ENCODE measurements at regions not wholly inside any gene's neighbourhood (a gene's known extent, or its start where the extent isn't known, plus 50 kb on each side); places are given as distances from the start of the nearest gene placed in this dataset.
A peak's percentile ranks its signal among the peaks of the same experiment; 100 is the strongest.

- ChIA-PET CTCF (no interaction called here), POLR2A (no interaction called here)
- Mint-ChIP-seq H3K27me3 (peaks cover 0 to 2% of the 10 kb centered on the region in 2 donors), H3K4me1 (no peaks in the 10 kb centered on the region), H3K36me3 (no peaks in the 10 kb centered on the region), H3K4me3 (no peak overlapping the region), H3K27ac (no peak overlapping the region), H3K9me3 (peaks cover 0 to 3% (median 0%) of the 10 kb centered on the region in 5 donors)
- Histone ChIP-seq H3K4me1 (ENCODE audit: insufficient read depth, low read length) (no peaks in the 10 kb centered on the region), H3K27me3 (ENCODE audit: insufficient read depth, low read length, poor library complexity, severe bottlenecking) (no peaks in the 10 kb centered on the region), H3K9me3 (ENCODE audit: low read length) (no peaks in the 10 kb centered on the region), H3K27ac (ENCODE audit: low read depth, low read length) (no peak overlapping the region), H3K36me3 (ENCODE audit: insufficient read depth, low read length) (no peaks in the 10 kb centered on the region), H3K4me3 (ENCODE audit: low read length) (no peak overlapping the region)
- no peak for DNase-seq
Observed at GRCh38 chr10:20956843-20957242, 59.7 kb upstream of the NEBL start.

DNA sequence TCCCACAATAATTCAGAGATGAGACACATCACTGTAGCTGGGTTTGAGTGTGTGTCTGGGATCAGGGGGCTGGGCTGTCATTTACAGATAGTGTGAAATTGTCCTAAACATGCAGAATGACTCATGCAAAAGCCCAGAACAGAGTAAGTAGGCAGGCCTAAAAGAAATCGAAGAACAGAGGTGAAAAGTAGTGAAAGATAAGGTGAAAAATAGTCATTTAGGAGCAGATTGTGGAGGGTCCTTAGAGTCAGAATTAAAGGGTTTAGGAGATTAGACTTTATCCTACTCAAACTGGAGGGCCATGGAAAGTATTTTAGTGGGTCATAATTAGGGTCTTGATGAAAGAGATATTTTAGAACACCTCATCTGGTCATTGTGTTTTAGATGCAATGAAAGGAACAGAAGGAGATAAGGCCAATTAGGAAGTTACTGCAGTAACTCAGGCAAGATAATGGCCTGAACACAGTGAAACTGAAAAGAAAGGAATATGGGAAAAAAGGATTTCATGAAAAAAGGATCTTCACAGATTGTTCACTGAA lies 58.3 kb upstream of the NEBL start:
- Mint-ChIP-seq H3K4me1 (no peaks in the 10 kb centered on the region), H3K27me3 (peaks cover 0 to 2% of the 10 kb centered on the region in 2 donors), H3K4me3 (no peak overlapping the region), H3K36me3 (no peaks in the 10 kb centered on the region), H3K27ac (no peak overlapping the region), H3K9me3 (peaks cover 0 to 3% (median 0%) of the 10 kb centered on the region in 5 donors)
- no peaks in the 10 kb centered on the region for H3K27me3 ChIP-seq (ENCODE audit: insufficient read depth, low read length, poor library complexity, severe bottlenecking)
- no peaks in the 10 kb centered on the region for H3K9me3 ChIP-seq (ENCODE audit: low read length)
- POLR2A ChIA-PET: no interaction called here
- no peak overlapping the region for H3K27ac ChIP-seq (ENCODE audit: low read depth, low read length)
- H3K36me3 ChIP-seq (ENCODE audit: insufficient read depth, low read length): no peaks in the 10 kb centered on the region
- CTCF ChIA-PET: no interaction called here
- no peaks in the 10 kb centered on the region for H3K4me1 ChIP-seq (ENCODE audit: insufficient read depth, low read length)
- no peak for DNase-seq
- no peak overlapping the region for H3K4me3 ChIP-seq (ENCODE audit: low read length)

DNA sequence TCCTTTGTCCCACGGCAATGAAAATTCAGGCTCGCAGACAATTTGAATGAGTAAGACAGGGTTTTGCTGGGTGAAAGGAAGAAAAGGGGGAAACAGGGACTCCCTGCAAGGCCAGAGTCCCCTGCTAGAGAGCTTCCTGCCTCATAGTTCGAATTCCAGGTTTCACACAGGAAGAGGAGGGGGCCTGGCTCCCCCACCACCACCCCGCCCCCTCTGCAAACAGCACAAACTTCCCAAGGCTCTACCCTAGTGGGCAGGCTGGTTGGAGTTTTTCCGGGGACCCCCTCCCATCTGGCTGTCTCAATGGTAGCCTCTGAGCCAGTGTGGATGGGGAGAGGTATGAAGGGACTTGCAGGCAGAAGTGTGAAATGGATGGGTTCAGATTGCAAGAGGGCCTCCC lies 57.4 kb upstream of the NEBL start:
- Histone ChIP-seq H3K27me3 (ENCODE audit: insufficient read depth, low read length, poor library complexity, severe bottlenecking) (no peaks in the 10 kb centered on the region), H3K27ac (ENCODE audit: low read depth, low read length) (no peak overlapping the region), H3K4me3 (ENCODE audit: low read length) (no peak overlapping the region), H3K9me3 (ENCODE audit: low read length) (no peaks in the 10 kb centered on the region), H3K4me1 (ENCODE audit: insufficient read depth, low read length) (no peaks in the 10 kb centered on the region), H3K36me3 (ENCODE audit: insufficient read depth, low read length) (no peaks in the 10 kb centered on the region)
- ChIA-PET CTCF (no interaction called here), POLR2A (no interaction called here)
- Mint-ChIP-seq H3K9me3 (peaks cover 0 to 3% (median 0%) of the 10 kb centered on the region in 5 donors), H3K4me3 (no peak overlapping the region), H3K27me3 (peaks cover 0 to 2% of the 10 kb centered on the region in 2 donors), H3K27ac (no peak overlapping the region), H3K36me3 (no peaks in the 10 kb centered on the region), H3K4me1 (no peaks in the 10 kb centered on the region)
- DNase-seq: no peak

- Mint-ChIP-seq H3K4me3 (no peak overlapping the region), H3K27me3 (peaks cover 0 to 2% of the 10 kb centered on the region in 2 donors), H3K9me3 (no peaks in the 10 kb centered on the region), H3K27ac (no peak overlapping the region), H3K36me3 (no peaks in the 10 kb centered on the region), H3K4me1 (no peaks in the 10 kb centered on the region)
- no peak for DNase-seq
- Histone ChIP-seq H3K4me3 (ENCODE audit: low read length) (no peak overlapping the region), H3K27ac (ENCODE audit: low read depth, low read length) (no peak overlapping the region), H3K4me1 (ENCODE audit: insufficient read depth, low read length) (no peaks in the 10 kb centered on the region), H3K9me3 (ENCODE audit: low read length) (no peaks in the 10 kb centered on the region), H3K36me3 (ENCODE audit: insufficient read depth, low read length) (no peaks in the 10 kb centered on the region), H3K27me3 (ENCODE audit: insufficient read depth, low read length, poor library complexity, severe bottlenecking) (no peaks in the 10 kb centered on the region)
- CTCF ChIA-PET: no interaction called here
- POLR2A ChIA-PET: no interaction called here
Observed at GRCh38 chr10:20953120-20953519, 56.0 kb upstream of the NEBL start.

DNA sequence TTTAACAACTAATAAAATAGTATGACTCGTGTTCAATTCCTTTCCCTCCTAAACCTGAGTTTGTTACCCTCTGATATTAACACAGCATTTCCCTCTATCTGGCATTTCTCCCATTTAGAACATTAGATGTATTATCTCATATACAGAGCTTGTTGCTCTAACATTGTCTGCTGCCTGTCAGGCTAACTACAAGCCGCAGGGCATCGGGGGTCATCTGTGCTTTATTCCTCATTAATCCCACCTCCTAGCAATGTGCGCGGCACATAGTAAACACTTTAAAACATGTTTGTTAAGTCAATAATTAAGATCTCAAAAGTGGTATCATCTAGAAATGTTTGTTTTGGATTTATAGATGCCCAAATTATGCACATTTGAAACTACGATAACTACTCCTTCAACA lies 52.9 kb upstream of the NEBL start:
- Histone ChIP-seq H3K9me3 (ENCODE audit: low read length) (no peaks in the 10 kb centered on the region), H3K4me3 (ENCODE audit: low read length) (no peak overlapping the region), H3K4me1 (ENCODE audit: insufficient read depth, low read length) (no peaks in the 10 kb centered on the region), H3K36me3 (ENCODE audit: insufficient read depth, low read length) (no peaks in the 10 kb centered on the region), H3K27me3 (ENCODE audit: insufficient read depth, low read length, poor library complexity, severe bottlenecking) (no peaks in the 10 kb centered on the region), H3K27ac (ENCODE audit: low read depth, low read length) (no peak overlapping the region)
- CTCF ChIA-PET: no interaction called here
- no peaks in the 10 kb centered on the region for H3K4me1 Mint-ChIP-seq
- H3K27ac Mint-ChIP-seq: peak overlapping the region in 1 of 8 donors; percentile 47
- H3K27me3 Mint-ChIP-seq: no peaks in the 10 kb centered on the region
- H3K36me3 Mint-ChIP-seq: no peaks in the 10 kb centered on the region
- H3K4me3 Mint-ChIP-seq: no peak overlapping the region
- DNase-seq: no peak
- POLR2A ChIA-PET: no interaction called here
- H3K9me3 Mint-ChIP-seq: peaks cover 0 to 2% (median 0%) of the 10 kb centered on the region in 5 donors

GRCh38 chr10:20948686-20949327 lies 51.7 kb upstream of the NEBL start:
- DNase-seq: no peak
- no peak overlapping the region for H3K27ac Mint-ChIP-seq
- peaks cover 0 to 2% (median 0%) of the 10 kb centered on the region in 5 donors for H3K9me3 Mint-ChIP-seq
- no peak overlapping the region for H3K27ac ChIP-seq (ENCODE audit: low read depth, low read length)
- no peaks in the 10 kb centered on the region for H3K27me3 Mint-ChIP-seq
- H3K9me3 ChIP-seq (ENCODE audit: low read length): no peaks in the 10 kb centered on the region
- H3K36me3 ChIP-seq (ENCODE audit: insufficient read depth, low read length): no peaks in the 10 kb centered on the region
- H3K4me3 Mint-ChIP-seq: no peak overlapping the region
- ChIA-PET CTCF (no interaction called here), POLR2A (no interaction called here)
- H3K4me3 ChIP-seq (ENCODE audit: low read length): no peak overlapping the region
- H3K27me3 ChIP-seq (ENCODE audit: insufficient read depth, low read length, poor library complexity, severe bottlenecking): no peaks in the 10 kb centered on the region
- H3K4me1 Mint-ChIP-seq: no peaks in the 10 kb centered on the region
- H3K4me1 ChIP-seq (ENCODE audit: insufficient read depth, low read length): no peaks in the 10 kb centered on the region
- H3K36me3 Mint-ChIP-seq: no peaks in the 10 kb centered on the region

All from CD8-positive, alpha-beta memory T cell (primary cell).